ENCODE measurements at regions not wholly inside any gene's neighbourhood (a gene's known extent, or its start where the extent isn't known, plus 50 kb on each side); places are given as distances from the start of the nearest gene placed in this dataset.

- DNase-seq (ENCODE audit: low spot score in 2 of 2, unreplicated experiment in 2 of 2): no peak
- Mint-ChIP-seq H3K27ac (no peak overlapping the region), H3K9me3 (no peaks in the 10 kb centered on the region), H3K4me1 (peaks cover 16% of the 10 kb centered on the region), H3K27me3 (ENCODE audit: low read depth) (peaks cover 3% of the 10 kb centered on the region), H3K4me3 (no peak overlapping the region), H3K36me3 (no peaks in the 10 kb centered on the region)
- no peak for TF ChIP-seq CTCF (IDR thresholded peaks at IDR 0.05; ENCODE audit: unreplicated experiment)
These were observed 74.3 kb downstream of the SEC61B start for GRCh38 chr9:99296291-99296951.

GRCh38 chr9:99298614-99299013 is 76.5 kb downstream of the SEC61B start:
- DNase-seq (ENCODE audit: low spot score in 2 of 2, unreplicated experiment in 2 of 2): no peak
- TF ChIP-seq CTCF (IDR thresholded peaks at IDR 0.05; ENCODE audit: unreplicated experiment): no peak
- peaks cover 3% of the 10 kb centered on the region for H3K27me3 Mint-ChIP-seq (ENCODE audit: low read depth)
- H3K4me3 Mint-ChIP-seq: no peak overlapping the region
- H3K36me3 Mint-ChIP-seq: no peaks in the 10 kb centered on the region
- H3K27ac Mint-ChIP-seq: no peak overlapping the region
- peaks cover 9% of the 10 kb centered on the region for H3K4me1 Mint-ChIP-seq
- H3K9me3 Mint-ChIP-seq: no peaks in the 10 kb centered on the region

- no peak for TF ChIP-seq CTCF (IDR thresholded peaks at IDR 0.05; ENCODE audit: unreplicated experiment)
- Mint-ChIP-seq H3K36me3 (no peaks in the 10 kb centered on the region), H3K9me3 (no peaks in the 10 kb centered on the region), H3K4me3 (no peak overlapping the region), H3K27ac (no peak overlapping the region), H3K27me3 (ENCODE audit: low read depth) (peaks cover 3% of the 10 kb centered on the region), H3K4me1 (peaks cover 9% of the 10 kb centered on the region)
- DNase-seq (ENCODE audit: low spot score in 2 of 2, unreplicated experiment in 2 of 2): no peak
These were observed 77.4 kb downstream of the SEC61B start for GRCh38 chr9:99299211-99300102.

GRCh38 chr9:99300103-99300439 is 78.0 kb downstream of the SEC61B start:
- TF ChIP-seq CTCF (IDR thresholded peaks at IDR 0.05; ENCODE audit: unreplicated experiment): no peak
- Mint-ChIP-seq H3K36me3 (no peaks in the 10 kb centered on the region), H3K4me1 (peaks cover 9% of the 10 kb centered on the region), H3K9me3 (no peaks in the 10 kb centered on the region), H3K27me3 (ENCODE audit: low read depth) (peaks cover 3% of the 10 kb centered on the region), H3K27ac (no peak overlapping the region), H3K4me3 (no peak overlapping the region)
- DNase-seq (ENCODE audit: low spot score in 2 of 2, unreplicated experiment in 2 of 2): no peak

- Mint-ChIP-seq H3K27ac (no peak overlapping the region), H3K4me1 (peaks cover 9% of the 10 kb centered on the region), H3K9me3 (peaks cover under 1% of the 10 kb centered on the region), H3K27me3 (ENCODE audit: low read depth) (peaks cover 3% of the 10 kb centered on the region), H3K36me3 (no peaks in the 10 kb centered on the region), H3K4me3 (no peak overlapping the region)
- DNase-seq (ENCODE audit: low spot score in 2 of 2, unreplicated experiment in 2 of 2): no peak
- no peak for TF ChIP-seq CTCF (IDR thresholded peaks at IDR 0.05; ENCODE audit: unreplicated experiment)
These were observed 78.5 kb downstream of the SEC61B start for GRCh38 chr9:99300603-99301002.
